Thyroid gland (tissue), 4 donors: ENCODE measurements at regions not wholly inside any gene's neighbourhood (a gene's known extent, or its start where the extent isn't known, plus 50 kb on each side); places are given as distances from the start of the nearest gene placed in this dataset.

Experiments
- DNase-seq, 2 donors: peaks; one replicate each; pipeline ENCODE4 v3.0.0-alpha.2; 2019
- H3K27ac ChIP-seq, 3 donors: fragments of 200-600 bp; sonication (generic); 1 replicate in 2 of 3; 2 replicates in 1 of 3; pipeline ENCODE4 v1.5.1; 2016 to 2019; ENCODE audit warnings: mild to moderate bottlenecking in 1 of 3, moderate library complexity in 1 of 3
- H3K27me3 ChIP-seq: fragments of 200-600 bp; sonication (generic); one replicate; pipeline ENCODE4 v1.5.1; 2019
- H3K36me3 ChIP-seq, 2 donors: fragments of 200-600 bp; sonication (generic); one replicate each; pipeline ENCODE4 v1.5.1; 2016 to 2019
- H3K4me1 ChIP-seq, 2 donors: fragments of 200-600 bp; sonication (generic); one replicate each; pipeline ENCODE4 v1.5.1; 2017 to 2019
- H3K4me3 ChIP-seq, 3 donors: fragments of 200-600 bp; sonication (generic); replicated peaks in 1 of 3; 1 replicate in 2 of 3; 2 replicates in 1 of 3; pipeline ENCODE4 v1.5.1; 2016; ENCODE audit warnings: mild to moderate bottlenecking in 1 of 3
- H3K9me3 ChIP-seq: fragments of 200-600 bp; sonication (generic); one replicate; pipeline ENCODE4 v1.5.1; 2017
- CTCF ChIP-seq, 6 experiments: fragments of 200-600 bp in 3 of 6; fragments of 450-650 bp in 3 of 6; sonication (generic) in 3 of 6; IDR thresholded peaks; one replicate each; pipeline ENCODE4 v1.5.1; 2016 to 2019; ENCODE audit warnings: antibody characterized with exemption in 6 of 6, mild to moderate bottlenecking in 2 of 6, inconsistent platforms in 1 of 6, moderate library complexity in 1 of 6
- POLR2A ChIP-seq, 2 donors: fragments of 450-650 bp; IDR thresholded peaks; one replicate each; pipeline ENCODE4 v1.6.1; 2017; ENCODE audit warnings: antibody characterized with exemption in 2 of 2, mild to moderate bottlenecking in 2 of 2, moderate library complexity in 1 of 2
- WGBS, 2 donors: methylation state at CpG; one replicate each; pipeline ENCODE4 v1.1.5; 2017; 5-methylcytosine and 5-hydroxymethylcytosine counted together
- intact Hi-C: fragments of 100-400 bp; cut with DNase I; formaldehyde crosslinking; loops from one replicate; pipeline ENCODE4 v1.15.1; 2023

DNA sequence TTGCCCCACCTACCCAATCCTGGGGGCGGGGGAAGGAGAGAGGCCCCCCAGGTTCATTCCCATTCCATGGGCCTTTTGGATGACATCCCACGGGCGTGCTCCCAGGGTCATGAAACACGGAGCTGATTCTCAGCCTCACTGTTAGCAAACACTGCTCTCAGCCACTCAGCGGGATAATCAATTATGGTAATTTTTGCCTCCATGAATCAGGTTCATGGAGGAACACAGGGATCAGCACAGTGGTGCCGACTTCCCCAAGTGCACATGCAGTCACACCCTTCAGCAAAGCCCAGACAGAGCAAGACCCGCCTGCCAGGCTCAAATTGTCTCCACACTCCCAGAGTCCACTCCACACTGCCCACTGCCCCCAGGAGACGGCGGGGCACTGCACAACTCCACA, 164.6 kb downstream of the ENGASE start:
- WGBS, 2 donors = 60 to 79% methylated on average over 7 to 9 of the region's 9 CpGs
- TF ChIP-seq CTCF (IDR thresholded peaks at IDR 0.05) = no peak
- no peak for TF ChIP-seq POLR2A (IDR thresholded peaks at IDR 0.05)
- no peaks in the 10 kb centered on the region for H3K36me3 ChIP-seq
- H3K9me3 ChIP-seq = no peaks in the 10 kb centered on the region
- no peak for DNase-seq
- H3K27me3 ChIP-seq = no peaks in the 10 kb centered on the region
- intact Hi-C loops = no loop called here
- no peaks in the 10 kb centered on the region for H3K4me1 ChIP-seq
- H3K27ac ChIP-seq = no peak overlapping the region
- no peak overlapping the region for H3K4me3 ChIP-seq

GRCh38 chr17:79237448-79238053, 162.9 kb downstream of the ENGASE start:
- Histone ChIP-seq H3K27ac (no peak overlapping the region), H3K27me3 (no peaks in the 10 kb centered on the region), H3K9me3 (no peaks in the 10 kb centered on the region), H3K36me3 (no peaks in the 10 kb centered on the region), H3K4me1 (no peaks in the 10 kb centered on the region), H3K4me3 (no peak overlapping the region)
- WGBS, 2 donors = 84 to 89% methylated on average over 11 to 13 of the region's 13 CpGs
- intact Hi-C loops = no loop called here
- TF ChIP-seq POLR2A (IDR thresholded peaks at IDR 0.05) (no peak), CTCF (IDR thresholded peaks at IDR 0.05) (no peak)
- no peak for DNase-seq

GRCh38 chr17:79235808-79236207, 161.2 kb downstream of the ENGASE start:
- Histone ChIP-seq H3K27ac (no peak overlapping the region), H3K4me3 (no peak overlapping the region), H3K9me3 (no peaks in the 10 kb centered on the region), H3K36me3 (no peaks in the 10 kb centered on the region), H3K27me3 (no peaks in the 10 kb centered on the region), H3K4me1 (no peaks in the 10 kb centered on the region)
- DNase-seq = no peak
- intact Hi-C loops = no loop called here
- WGBS, 2 donors = 65 to 68% methylated on average over 10 of the region's 10 CpGs
- TF ChIP-seq POLR2A (IDR thresholded peaks at IDR 0.05) (no peak), CTCF (IDR thresholded peaks at IDR 0.05) (no peak)

GRCh38 chr17:79233916-79234551, 159.4 kb downstream of the ENGASE start:
- intact Hi-C loops = no loop called here

More at GRCh38 chr17:79233916-79234551, 159.4 kb downstream of the ENGASE start:
- TF ChIP-seq CTCF (IDR thresholded peaks at IDR 0.05) (no peak), POLR2A (IDR thresholded peaks at IDR 0.05) (no peak)
- Histone ChIP-seq H3K4me3 (no peak overlapping the region), H3K4me1 (no peaks in the 10 kb centered on the region), H3K27ac (no peak overlapping the region), H3K36me3 (no peaks in the 10 kb centered on the region), H3K9me3 (no peaks in the 10 kb centered on the region), H3K27me3 (no peaks in the 10 kb centered on the region)
- DNase-seq = no peak
- WGBS, 2 donors = 87 to 88% methylated on average over 17 to 25 of the region's 28 CpGs
